OCI-M2 (cell line): ENCODE measurements at regions not wholly inside any gene's neighbourhood (a gene's known extent, or its start where the extent isn't known, plus 50 kb on each side); places are given as distances from the start of the nearest gene placed in this dataset.
"Not testable (repeated sequence)": the region's sequence is repeated elsewhere in the genome, so short reads cannot be mapped to it uniquely, and the experiment has no call there.

ENCODE experiments used
- DNase-seq: peaks from one replicate; lab custom pipeline; 2025; ENCODE audit not compliant: unreplicated experiment; lab: John Stamatoyannopoulos, UW

DNA sequence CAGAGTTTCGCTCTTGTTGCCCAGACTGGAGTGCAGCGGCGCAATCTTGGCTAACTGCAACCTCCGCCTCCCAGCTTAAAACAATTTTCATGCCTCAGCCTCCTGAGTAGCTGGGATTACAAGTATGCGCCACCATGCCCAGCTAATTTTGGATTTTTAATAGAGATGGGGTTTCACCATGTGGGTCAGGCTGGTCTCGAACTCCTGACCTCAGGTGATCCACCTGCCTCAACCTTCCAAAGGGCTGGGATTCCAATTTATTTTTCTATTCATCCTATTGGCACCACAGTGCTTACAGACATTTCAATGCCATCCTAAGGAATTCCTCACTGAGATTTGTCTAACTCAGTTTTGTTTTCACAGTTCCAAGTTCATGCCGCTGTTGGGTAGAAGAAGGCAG lies 98.3 kb upstream of the EGLN3 start:
- DNase-seq = not testable (repeated sequence)

DNA sequence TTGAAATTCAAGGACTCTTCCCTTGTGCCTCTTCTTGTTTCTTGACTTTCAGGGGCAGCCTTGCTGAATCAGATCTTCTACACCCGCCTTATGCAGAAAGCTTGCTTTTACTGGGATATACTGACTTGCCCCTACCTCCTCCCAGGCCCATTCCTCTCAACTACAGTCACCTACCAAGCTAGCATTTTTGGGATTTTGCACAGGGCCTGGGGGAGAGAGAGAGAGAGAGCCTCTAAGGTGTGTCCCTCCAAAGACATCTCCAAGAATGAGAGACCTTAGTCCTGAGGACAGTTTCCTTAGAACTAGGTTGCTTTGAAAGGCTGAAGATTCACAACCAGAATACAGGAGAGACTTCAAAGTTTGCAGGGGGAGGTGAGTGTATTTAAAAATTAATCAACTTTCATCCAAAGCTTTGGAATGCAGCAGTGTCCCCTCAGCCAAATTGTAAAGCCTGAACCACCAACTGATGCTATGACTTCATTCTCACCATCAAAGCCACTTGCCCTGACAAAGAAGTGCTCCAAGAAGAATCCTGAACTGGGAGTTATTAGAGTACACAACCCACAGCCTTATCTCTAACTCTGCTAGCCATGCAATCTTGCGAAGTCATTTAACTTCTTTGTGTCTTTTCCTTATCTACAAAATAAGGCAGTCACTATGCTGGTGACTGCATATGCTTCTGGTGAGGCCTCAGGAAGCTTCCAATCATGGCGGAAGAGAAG lies 96.1 kb upstream of the EGLN3 start:
- no peak for DNase-seq

- no peak for DNase-seq
These were observed 93.9 kb upstream of the EGLN3 start for GRCh38 chr14:34044666-34045306.

- DNase-seq = no peak
These were observed 93.4 kb upstream of the EGLN3 start for GRCh38 chr14:34044373-34044637.

GRCh38 chr14:34043627-34044372 lies 92.9 kb upstream of the EGLN3 start:
- DNase-seq = no peak

DNA sequence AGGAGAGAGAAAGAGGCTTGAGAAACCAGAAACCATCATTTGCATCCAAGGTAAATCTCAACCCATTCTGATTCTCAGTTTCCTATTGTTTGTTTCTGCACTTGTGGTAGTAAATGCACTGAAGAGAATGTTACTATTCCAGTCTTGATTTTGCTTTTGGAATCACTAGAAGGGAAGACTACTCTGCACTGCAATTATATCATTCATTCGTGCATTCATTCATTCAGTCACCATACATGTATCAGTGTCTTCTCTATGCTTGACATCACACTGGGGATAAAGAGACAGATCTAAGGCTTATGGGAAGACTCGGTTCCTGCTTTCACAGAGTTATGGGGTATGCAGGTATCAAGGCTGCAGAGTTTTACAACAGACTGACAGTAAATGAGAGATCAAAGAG lies 90.3 kb upstream of the EGLN3 start:
- no peak for DNase-seq

GRCh38 chr14:34040766-34041165 lies 89.9 kb upstream of the EGLN3 start:
- DNase-seq = no peak

DNA sequence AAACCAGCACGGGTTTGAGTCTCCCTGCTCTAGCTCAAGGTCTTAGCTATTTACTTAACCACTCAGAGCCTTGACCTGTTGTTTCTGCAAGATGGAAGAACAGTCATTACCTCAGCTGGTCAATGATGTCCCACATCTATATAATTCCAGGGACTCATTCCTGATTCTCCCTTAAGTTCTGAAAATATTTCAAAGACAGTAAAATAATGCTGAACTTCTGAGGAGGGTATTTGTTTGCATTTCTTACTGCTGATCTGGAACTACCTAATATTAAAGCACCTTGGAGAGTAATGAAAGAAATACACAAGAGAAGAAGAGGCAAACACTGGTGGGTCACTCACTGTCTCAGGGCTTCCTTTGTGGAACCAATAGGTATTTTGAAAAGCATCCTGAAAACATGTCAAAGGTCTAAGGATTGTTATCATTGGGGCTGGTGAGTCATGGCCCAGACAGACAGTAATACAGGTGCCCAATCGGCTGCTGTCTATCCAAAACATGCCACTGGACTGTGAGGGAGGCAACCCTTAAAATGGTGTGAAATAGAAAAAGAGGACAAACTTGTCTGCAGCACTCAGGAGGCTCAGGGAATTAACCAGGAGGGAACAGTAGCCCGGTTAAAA lies 88.7 kb upstream of the EGLN3 start:
- DNase-seq = no peak

- DNase-seq = no peak
These were observed 87.6 kb upstream of the EGLN3 start for GRCh38 chr14:34038358-34039057.

- DNase-seq = no peak
These were observed 85.5 kb upstream of the EGLN3 start for GRCh38 chr14:34036319-34036766.

GRCh38 chr14:34035934-34036250 lies 85.0 kb upstream of the EGLN3 start:
- no peak for DNase-seq

GRCh38 chr14:34035177-34035933 lies 84.5 kb upstream of the EGLN3 start:
- DNase-seq = no peak

DNA sequence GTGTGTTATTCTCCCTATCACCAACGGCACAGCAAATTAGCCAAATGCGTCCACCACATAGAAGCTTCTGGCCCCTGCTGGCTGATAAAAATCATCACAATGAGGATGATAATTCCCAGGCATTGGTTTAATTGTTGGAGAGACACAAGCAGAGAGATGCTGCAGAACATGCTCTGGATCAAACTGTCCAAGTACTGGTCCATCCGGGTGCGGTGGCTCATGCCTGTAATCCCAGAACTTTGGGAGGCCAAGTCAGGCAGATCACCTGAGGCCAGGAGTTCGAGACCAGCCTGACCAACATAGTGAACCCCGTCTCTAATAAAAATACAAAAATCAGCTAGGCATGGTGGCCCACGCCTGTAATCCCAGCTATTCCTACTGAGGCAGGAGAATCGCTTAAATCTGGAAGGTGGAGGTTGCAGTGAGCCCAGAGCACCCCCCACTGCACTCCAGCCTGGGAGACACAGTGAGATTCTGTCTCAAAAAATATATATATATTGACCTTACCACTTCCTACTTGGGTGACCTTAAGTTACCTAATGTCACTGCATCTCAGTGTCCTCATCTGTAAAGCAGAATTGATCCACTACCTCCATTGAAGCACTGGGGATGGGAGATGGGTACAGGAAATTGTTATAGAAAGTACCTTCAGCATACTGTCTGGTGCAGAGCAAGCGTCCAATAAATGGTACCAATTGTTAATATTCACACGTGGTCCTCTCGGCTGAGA lies 83.7 kb upstream of the EGLN3 start:
- no peak for DNase-seq

DNA sequence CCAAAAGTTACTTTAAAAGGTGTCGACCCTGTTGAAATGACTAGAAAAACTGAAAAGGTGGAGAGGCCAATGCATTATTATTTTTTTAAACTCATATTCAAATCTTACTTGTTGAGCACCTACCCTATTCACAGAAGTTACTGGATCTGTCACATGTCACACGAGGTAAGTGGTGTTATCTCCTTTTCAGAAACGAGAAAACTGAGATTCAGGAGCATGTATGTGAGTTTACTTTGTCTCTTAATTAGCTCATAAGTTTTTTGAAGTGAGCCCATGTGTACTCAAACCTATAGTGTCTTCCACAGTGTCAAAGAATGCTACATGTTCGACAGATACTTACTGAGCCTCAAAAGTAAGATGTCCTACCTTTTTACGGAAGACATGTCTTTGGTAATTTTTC lies 81.8 kb upstream of the EGLN3 start:
- no peak for DNase-seq

DNA sequence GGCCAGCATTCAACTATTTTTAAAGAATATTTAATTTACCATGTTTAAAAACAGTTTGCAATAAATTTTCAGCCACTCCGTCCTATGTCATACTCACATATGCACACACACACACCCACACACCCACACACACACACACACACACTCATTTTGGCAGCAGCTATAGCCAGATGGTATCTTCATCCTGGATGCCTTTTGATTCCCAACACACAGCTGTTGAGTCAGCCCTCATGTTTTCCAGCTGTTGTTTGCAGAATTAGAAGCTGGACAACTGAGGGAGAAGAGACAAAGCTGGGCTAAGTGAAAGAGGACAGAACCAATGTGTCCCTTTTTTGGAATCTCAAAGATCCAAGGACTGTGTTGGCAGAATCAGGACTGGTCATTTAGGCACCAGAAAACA lies 80.0 kb upstream of the EGLN3 start:
- DNase-seq = no peak

- no peak for DNase-seq
These were observed 79.1 kb upstream of the EGLN3 start for GRCh38 chr14:34029921-34030334.

GRCh38 chr14:34027990-34028495 lies 77.2 kb upstream of the EGLN3 start:
- no peak for DNase-seq

DNA sequence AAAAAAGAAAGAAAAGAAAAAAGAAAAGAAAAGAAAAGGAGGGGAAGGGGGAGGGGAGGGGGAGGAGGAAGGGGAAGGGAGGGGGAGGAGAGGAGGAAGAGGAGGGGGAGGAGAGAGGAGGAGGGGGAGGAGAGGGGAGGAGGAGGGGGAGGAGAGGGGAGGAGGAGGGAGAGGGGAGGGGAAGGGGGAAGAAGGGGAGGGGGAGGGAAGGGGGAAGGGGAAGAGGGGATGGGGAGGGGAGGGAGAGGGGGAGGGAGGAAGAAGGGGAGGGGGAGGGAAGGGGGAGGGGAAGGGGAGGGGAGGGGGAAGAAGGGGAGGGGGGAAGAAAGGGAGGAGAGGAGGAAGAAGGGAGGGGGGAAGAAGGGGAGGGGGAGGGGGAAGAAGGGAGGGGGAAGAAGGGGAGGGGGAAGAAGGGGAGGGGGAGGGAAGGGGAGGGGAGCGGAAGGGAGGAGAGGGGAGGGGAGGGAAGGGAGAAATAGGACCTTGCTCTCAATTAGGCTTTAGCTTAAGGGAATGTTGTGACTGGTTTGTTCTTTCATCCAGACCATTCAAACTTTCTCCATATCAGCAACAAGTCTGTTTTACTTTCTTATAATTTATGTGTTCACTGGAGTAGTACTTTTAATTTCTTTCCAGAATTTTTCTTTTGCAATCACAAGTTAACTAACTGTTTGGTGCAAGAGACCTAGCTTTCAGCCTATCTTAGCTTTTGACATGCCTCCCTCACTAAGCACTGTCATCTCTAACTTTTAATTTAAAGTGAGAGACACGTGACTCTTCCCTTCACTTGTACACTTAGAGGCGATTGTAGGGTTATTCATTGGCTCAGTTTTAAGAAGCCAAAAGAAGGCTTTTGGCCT lies 76.5 kb upstream of the EGLN3 start:
- no peak for DNase-seq
